Activated B cell treated with CpG ODN at 0.5 μM for 24 hours (primary cell): ENCODE measurements at regions not wholly inside any gene's neighbourhood (a gene's known extent, or its start where the extent isn't known, plus 50 kb on each side); places are given as distances from the start of the nearest gene placed in this dataset.
"Not testable (repeated sequence)": the region's sequence is repeated elsewhere in the genome, so short reads cannot be mapped to it uniquely, and the experiment has no call there.

Source experiments
- ATAC-seq: fragments of 200-7000 bp; cut with Tn5 transposase; one replicate; pipeline ENCODE4 v1.10.0; 2021; ENCODE audit warnings: low read depth, mild to moderate bottlenecking, moderate library complexity
- CTCF ChIA-PET: fragments of 350-600 bp; sonication (Branson Sonifier 250); formaldehyde crosslinking; loops from one replicate; lab custom pipeline; 2021; ENCODE audit warnings: antibody characterized with exemption; lab: Charles Lee
- POLR2A ChIA-PET: fragments of 350-600 bp; sonication (Branson Sonifier 250); formaldehyde crosslinking; loops from one replicate; lab custom pipeline; 2021; ENCODE audit warnings: antibody characterized with exemption; lab: Charles Lee
- DNase-seq: peaks from one replicate; pipeline ENCODE4 v3.0.0; 2022
- H3K27ac Mint-ChIP-seq: one replicate; pipeline ENCODE4 v1.8.0; 2020; ENCODE audit warnings: mixed read lengths
- H3K27me3 Mint-ChIP-seq: one replicate; pipeline ENCODE4 v1.8.0; 2021; ENCODE audit warnings: mixed read lengths
- H3K36me3 Mint-ChIP-seq: one replicate; pipeline ENCODE4 v1.8.0; 2021; ENCODE audit warnings: low read depth, mixed read lengths
- H3K4me1 Mint-ChIP-seq: one replicate; pipeline ENCODE4 v1.8.0; 2021; ENCODE audit warnings: mixed read lengths
- H3K4me3 Mint-ChIP-seq: one replicate; pipeline ENCODE4 v1.8.0; 2020; ENCODE audit warnings: mild to moderate bottlenecking, mixed read lengths
- H3K9me3 Mint-ChIP-seq: one replicate; pipeline ENCODE4 v1.8.0; 2020; ENCODE audit warnings: mixed read lengths
- intact Hi-C: fragments of 100-400 bp; cut with micrococcal nuclease; formaldehyde crosslinking; loops from one replicate; pipeline ENCODE4 v1.15.1; 2024
- TF ChIP-seq, protein P1 (sequence below): fragments of 200-600 bp; IDR thresholded peaks from one replicate; pipeline ENCODE4 v1.8.0; 2022; ENCODE audit warnings: antibody characterized with exemption, mild to moderate bottlenecking

DNA sequence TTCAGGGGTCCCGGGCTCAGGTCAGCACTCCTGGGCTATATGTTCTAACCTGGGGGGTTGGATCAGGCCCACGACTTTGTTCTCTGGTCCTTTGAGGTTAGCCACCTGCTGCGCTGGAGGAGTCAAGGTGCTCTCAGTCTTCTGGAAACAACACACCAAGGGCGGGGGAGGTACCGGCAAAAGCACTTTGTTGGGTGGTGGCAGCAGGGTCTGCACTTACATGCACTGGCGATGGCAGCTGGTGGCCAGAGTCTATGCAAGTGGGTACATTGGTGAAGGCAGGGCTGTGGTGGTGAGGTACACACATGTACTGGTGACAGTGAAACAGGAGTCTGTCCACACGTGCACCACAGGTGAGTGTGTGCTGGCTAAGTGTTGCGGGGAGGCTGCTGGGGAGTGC lies 194.2 kb upstream of the MAGI2 start:
- H3K36me3 Mint-ChIP-seq = no peaks in the 10 kb centered on the region
- ChIA-PET POLR2A (no interaction called here), CTCF (no interaction called here)
- intact Hi-C loops = no loop called here
- TF ChIP-seq, protein P1, sequence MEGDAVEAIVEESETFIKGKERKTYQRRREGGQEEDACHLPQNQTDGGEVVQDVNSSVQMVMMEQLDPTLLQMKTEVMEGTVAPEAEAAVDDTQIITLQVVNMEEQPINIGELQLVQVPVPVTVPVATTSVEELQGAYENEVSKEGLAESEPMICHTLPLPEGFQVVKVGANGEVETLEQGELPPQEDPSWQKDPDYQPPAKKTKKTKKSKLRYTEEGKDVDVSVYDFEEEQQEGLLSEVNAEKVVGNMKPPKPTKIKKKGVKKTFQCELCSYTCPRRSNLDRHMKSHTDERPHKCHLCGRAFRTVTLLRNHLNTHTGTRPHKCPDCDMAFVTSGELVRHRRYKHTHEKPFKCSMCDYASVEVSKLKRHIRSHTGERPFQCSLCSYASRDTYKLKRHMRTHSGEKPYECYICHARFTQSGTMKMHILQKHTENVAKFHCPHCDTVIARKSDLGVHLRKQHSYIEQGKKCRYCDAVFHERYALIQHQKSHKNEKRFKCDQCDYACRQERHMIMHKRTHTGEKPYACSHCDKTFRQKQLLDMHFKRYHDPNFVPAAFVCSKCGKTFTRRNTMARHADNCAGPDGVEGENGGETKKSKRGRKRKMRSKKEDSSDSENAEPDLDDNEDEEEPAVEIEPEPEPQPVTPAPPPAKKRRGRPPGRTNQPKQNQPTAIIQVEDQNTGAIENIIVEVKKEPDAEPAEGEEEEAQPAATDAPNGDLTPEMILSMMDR = no peak
- no peaks in the 10 kb centered on the region for H3K4me1 Mint-ChIP-seq
- no peak overlapping the region for H3K4me3 Mint-ChIP-seq
- DNase-seq = no peak
- no peak for ATAC-seq
- H3K9me3 Mint-ChIP-seq = peaks cover 13% of the 10 kb centered on the region
- H3K27ac Mint-ChIP-seq = no peak overlapping the region
- H3K27me3 Mint-ChIP-seq = no peaks in the 10 kb centered on the region

DNA sequence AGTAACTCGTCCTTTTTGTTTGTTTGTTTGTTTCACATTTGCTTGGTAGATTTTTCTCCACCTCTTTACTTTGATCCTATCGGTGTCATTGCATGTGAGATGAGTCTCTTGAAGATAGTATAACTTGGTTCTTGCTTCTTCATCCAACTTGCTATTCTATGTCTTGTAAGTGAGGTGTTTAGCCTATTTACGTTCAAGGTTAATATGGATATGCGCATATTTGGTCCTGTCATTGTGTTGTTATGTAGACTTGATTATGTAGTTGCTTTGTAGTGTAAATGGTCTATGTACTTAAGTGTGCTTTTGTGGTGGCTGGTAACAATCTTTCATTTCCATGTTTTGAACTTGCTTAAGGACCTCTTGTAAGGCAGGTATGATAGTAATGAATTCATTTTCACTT lies 192.8 kb upstream of the MAGI2 start:
- TF ChIP-seq, protein P1 = no peak
- Mint-ChIP-seq H3K27me3 (no peaks in the 10 kb centered on the region), H3K9me3 (peaks cover 9% of the 10 kb centered on the region), H3K4me1 (no peaks in the 10 kb centered on the region), H3K36me3 (no peaks in the 10 kb centered on the region), H3K4me3 (no peak overlapping the region), H3K27ac (no peak overlapping the region)
- ATAC-seq = no peak
- intact Hi-C loops = no loop called here
- DNase-seq = no peak
- CTCF ChIA-PET = no interaction called here
- POLR2A ChIA-PET = no interaction called here

GRCh38 chr7:79636849-79637248 lies 183.4 kb upstream of the MAGI2 start:
- ChIA-PET POLR2A (no interaction called here), CTCF (no interaction called here)
- Mint-ChIP-seq H3K27ac (no peak overlapping the region), H3K4me3 (no peak overlapping the region), H3K4me1 (no peaks in the 10 kb centered on the region), H3K9me3 (no peaks in the 10 kb centered on the region), H3K36me3 (no peaks in the 10 kb centered on the region), H3K27me3 (no peaks in the 10 kb centered on the region)
- TF ChIP-seq, protein P1 = no peak
- intact Hi-C loops = no loop called here
- no peak for ATAC-seq
- no peak for DNase-seq

- H3K4me1 Mint-ChIP-seq, H3K27ac Mint-ChIP-seq, H3K36me3 Mint-ChIP-seq, H3K27me3 Mint-ChIP-seq, H3K4me3 Mint-ChIP-seq, ATAC-seq, H3K9me3 Mint-ChIP-seq, POLR2A ChIA-PET, DNase-seq, intact Hi-C loops, CTCF ChIA-PET: not testable (repeated sequence)
Measured at GRCh38 chr7:79625921-79626320, 172.5 kb upstream of the MAGI2 start.

GRCh38 chr7:79624336-79624735 lies 170.9 kb upstream of the MAGI2 start:
- TF ChIP-seq, protein P1 = no peak

GRCh38 chr7:79622781-79623180 lies 169.3 kb upstream of the MAGI2 start:
- ATAC-seq (no peak), DNase-seq (no peak)
- Mint-ChIP-seq H3K4me1 (no peaks in the 10 kb centered on the region), H3K36me3 (no peaks in the 10 kb centered on the region), H3K9me3 (peaks cover 2% of the 10 kb centered on the region), H3K27me3 (no peaks in the 10 kb centered on the region), H3K4me3 (no peak overlapping the region), H3K27ac (no peak overlapping the region)
- POLR2A ChIA-PET = no interaction called here
- TF ChIP-seq, protein P1 = no peak
- CTCF ChIA-PET = no interaction called here
- intact Hi-C loops = no loop called here

More at GRCh38 chr7:79624336-79624735, 170.9 kb upstream of the MAGI2 start:
- Mint-ChIP-seq H3K4me1 (no peaks in the 10 kb centered on the region), H3K27me3 (no peaks in the 10 kb centered on the region), H3K27ac (no peak overlapping the region), H3K4me3 (no peak overlapping the region), H3K36me3 (no peaks in the 10 kb centered on the region), H3K9me3 (peaks cover 2% of the 10 kb centered on the region)
- no peak for DNase-seq
- ATAC-seq = no peak
- ChIA-PET CTCF (no interaction called here), POLR2A (no interaction called here)
- intact Hi-C loops = no loop called here
